PFSK-1 (cell line): ENCODE measurements at regions not wholly inside any gene's neighbourhood (a gene's known extent, or its start where the extent isn't known, plus 50 kb on each side); places are given as distances from the start of the nearest gene placed in this dataset.

Source experiments
- POLR2AphosphoS5 ChIP-seq: IDR thresholded peaks from 2 replicates; pipeline ENCODE4 v1.6.1; 2012; ENCODE audit warnings: low read depth, mild to moderate bottlenecking, control low read depth, low read length, moderate library complexity
- REST ChIP-seq, 2 experiments: IDR thresholded peaks; 2 replicates each; pipeline versions ENCODE4 v1.6.1 to v1.8.0; 2011 to 2012; ENCODE audit warnings: low read depth in 2 of 2, low read length in 2 of 2, control low read depth in 1 of 2, inconsistent platforms in 1 of 2, mild to moderate bottlenecking in 1 of 2, moderate library complexity in 1 of 2; ENCODE audit not compliant: insufficient read depth in 1 of 2
- SIN3A ChIP-seq: IDR thresholded peaks from 2 replicates; pipeline ENCODE4 v1.6.1; 2012; ENCODE audit warnings: mild to moderate bottlenecking, low read length, moderate library complexity, borderline replicate concordance; ENCODE audit not compliant: insufficient read depth
- TAF1 ChIP-seq: IDR thresholded peaks from 2 replicates; pipeline ENCODE4 v1.6.1; 2012; ENCODE audit warnings: low read length, control low read depth, borderline replicate concordance; ENCODE audit not compliant: insufficient read depth

- TF ChIP-seq REST (IDR thresholded peaks at IDR 0.05; ENCODE audit: insufficient read depth in 1 of 2, low read depth in 2 of 2, low read length in 2 of 2) (no peak), POLR2AphosphoS5 (no peak), SIN3A (no peak), TAF1 (no peak)
Observed at GRCh38 chr1:229127301-229127700, 143.6 kb upstream of the RAB4A start.
